PC-9 (cell line): ENCODE measurements at regions not wholly inside any gene's neighbourhood (a gene's known extent, or its start where the extent isn't known, plus 50 kb on each side); places are given as distances from the start of the nearest gene placed in this dataset.

Experiments used
- BruUV-seq: library from RNA; stranded (reverse); fragments of 400-500 nt; replicated peaks from 2 replicates; lab custom pipeline; 2021; lab: Mats Ljungman, UMichigan
- CTCF ChIA-PET: fragments of 300-600 bp; sonication (Branson Sonifier 250); formaldehyde crosslinking; loops from one replicate; lab custom pipeline; 2022; ENCODE audit warnings: antibody characterized with exemption; lab: Charles Lee
- POLR2A ChIA-PET: fragments of 300-600 bp; sonication (Branson Sonifier 250); formaldehyde crosslinking; loops from one replicate; lab custom pipeline; 2022; ENCODE audit warnings: antibody characterized with exemption; ENCODE audit not compliant: unreplicated experiment; lab: Charles Lee
- DNase-seq, 2 experiments: peaks; one replicate each; pipeline versions ENCODE4 v3.0.0 to v3.0.0-alpha.2; 2015 to 2022; ENCODE audit warnings: mixed read lengths in 1 of 2
- H2AFZ ChIP-seq: fragments of 200-600 bp; sonication (generic); 2 replicates; pipeline ENCODE4 v1.8.1; 2017; ENCODE audit warnings: antibody characterized with exemption
- H3F3A ChIP-seq: fragments of 200-600 bp; sonication (generic); 2 replicates; pipeline ENCODE4 v1.8.1; 2017; ENCODE audit warnings: antibody characterized with exemption, mild to moderate bottlenecking, low read depth; ENCODE audit not compliant: insufficient read depth
- H3K27ac ChIP-seq: fragments of 200-600 bp; sonication (generic); 2 replicates; pipeline ENCODE4 v1.6.1; 2016; ENCODE audit warnings: mixed run types
- H3K27me3 ChIP-seq: fragments of 200-600 bp; sonication (generic); 2 replicates; pipeline ENCODE4 v1.6.1; 2016; ENCODE audit warnings: low read depth, mixed run types; ENCODE audit not compliant: insufficient read depth
- H3K36me3 ChIP-seq: fragments of 200-600 bp; sonication (generic); 2 replicates; pipeline ENCODE4 v1.6.1; 2016; ENCODE audit warnings: low read depth, mixed run types
- H3K4me1 ChIP-seq: fragments of 200-600 bp; sonication (generic); replicated peaks from 2 replicates; pipeline ENCODE4 v1.6.1; 2016; ENCODE audit warnings: mixed run types; ENCODE audit not compliant: insufficient read depth
- H3K4me2 ChIP-seq: fragments of 200-600 bp; sonication (generic); 2 replicates; pipeline ENCODE4 v1.6.1; 2017; ENCODE audit warnings: mixed run types
- H3K4me3 ChIP-seq: fragments of 200-600 bp; sonication (generic); 2 replicates; pipeline ENCODE4 v1.6.1; 2016; ENCODE audit warnings: mixed run types
- H3K79me2 ChIP-seq: fragments of 200-600 bp; sonication (generic); 2 replicates; pipeline ENCODE4 v1.6.1; 2017; ENCODE audit warnings: low read depth, mixed run types
- H3K9me2 ChIP-seq: fragments of 200-600 bp; sonication (generic); 2 replicates; pipeline ENCODE4 v1.8.1; 2017; ENCODE audit warnings: mild to moderate bottlenecking; ENCODE audit not compliant: insufficient read depth
- H3K9me3 ChIP-seq: fragments of 200-600 bp; sonication (generic); 2 replicates; pipeline ENCODE4 v1.8.1; 2016; ENCODE audit warnings: low read depth; ENCODE audit not compliant: insufficient read depth
- H4K20me1 ChIP-seq: fragments of 200-600 bp; sonication (generic); 2 replicates; pipeline ENCODE4 v1.8.1; 2017; ENCODE audit not compliant: insufficient read depth
- CTCF ChIP-seq: fragments of 200-600 bp; sonication (generic); conservative IDR thresholded peaks from 2 replicates; pipeline ENCODE4 v1.6.1; 2017; ENCODE audit warnings: mixed run types, antibody characterized with exemption, mild to moderate bottlenecking, moderate library complexity
- EZH2 ChIP-seq: fragments of 200-600 bp; sonication (generic); IDR thresholded peaks from 2 replicates; pipeline ENCODE4 v1.8.0; 2017; ENCODE audit warnings: antibody characterized with exemption, low read depth
- intact Hi-C: fragments of 100-400 bp; cut with micrococcal nuclease; formaldehyde crosslinking; loops from one replicate; pipeline ENCODE4 v1.10.0; 2022; ENCODE audit not compliant: unreplicated experiment

- intact Hi-C loops: no loop called here
- H3K4me1 ChIP-seq: no peaks in the 10 kb centered on the region
Observed at GRCh38 chr5:30880514-30880913, 313.0 kb upstream of the CDH6 start.

GRCh38 chr5:30879887-30880286 is 313.6 kb upstream of the CDH6 start:
- H3K27ac ChIP-seq: no peak overlapping the region
- TF ChIP-seq EZH2 (no peak), CTCF (no peak)
- DNase-seq: peak in 1 of 2 experiments; percentile 1
- H3K79me2 ChIP-seq: no peaks in the 10 kb centered on the region
- no peaks in the 10 kb centered on the region for H3F3A ChIP-seq
- ChIA-PET POLR2A (no interaction called here), CTCF (no interaction called here)
- no TSS peak for BruUV-seq
- H3K4me3 ChIP-seq: no peak overlapping the region
- no peaks in the 10 kb centered on the region; the same call in 1 of the 2 replicates for H3K9me2 ChIP-seq
- H3K9me3 ChIP-seq: no peaks in the 10 kb centered on the region
- H4K20me1 ChIP-seq: no peaks in the 10 kb centered on the region
- no peaks in the 10 kb centered on the region for H3K27me3 ChIP-seq
- H3K4me1 ChIP-seq: no peaks in the 10 kb centered on the region
- intact Hi-C loops: no loop called here
- H3K36me3 ChIP-seq: no peaks in the 10 kb centered on the region
- no peak overlapping the region for H2AFZ ChIP-seq
- H3K4me2 ChIP-seq: no peak overlapping the region

More at GRCh38 chr5:30880514-30880913, 313.0 kb upstream of the CDH6 start:
- H4K20me1 ChIP-seq: no peaks in the 10 kb centered on the region
- no peaks in the 10 kb centered on the region; the same call in 1 of the 2 replicates for H3K9me2 ChIP-seq
- POLR2A ChIA-PET: no interaction called here
- H3K9me3 ChIP-seq: no peaks in the 10 kb centered on the region
- TF ChIP-seq CTCF (no peak), EZH2 (no peak)
- H3K27me3 ChIP-seq: no peaks in the 10 kb centered on the region
- H2AFZ ChIP-seq: no peak overlapping the region
- CTCF ChIA-PET: no interaction called here
- no peak overlapping the region for H3K4me3 ChIP-seq
- no peak overlapping the region for H3K27ac ChIP-seq
- H3F3A ChIP-seq: no peaks in the 10 kb centered on the region
- no peaks in the 10 kb centered on the region for H3K79me2 ChIP-seq
- DNase-seq: no peak
- no peaks in the 10 kb centered on the region for H3K36me3 ChIP-seq
- BruUV-seq: no TSS peak
- no peak overlapping the region for H3K4me2 ChIP-seq

DNA sequence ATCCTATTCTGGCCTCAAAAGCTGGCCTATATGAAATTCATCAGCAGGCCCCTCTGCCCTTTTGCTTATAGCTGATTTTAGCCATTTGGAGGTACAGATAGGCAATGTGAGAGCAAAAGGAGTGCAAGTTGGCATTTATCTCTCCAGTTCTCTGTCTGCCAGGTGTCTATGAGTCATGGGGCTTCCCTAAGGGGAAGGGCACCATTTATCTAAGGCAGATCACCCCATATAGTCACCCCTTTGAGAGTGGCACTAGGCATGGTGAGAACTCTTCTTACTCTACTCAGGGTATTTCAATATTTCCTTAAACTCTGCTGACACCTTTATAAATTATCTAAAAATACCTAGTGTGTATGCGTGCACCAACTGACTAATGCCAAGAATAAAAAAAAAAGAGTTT is 314.7 kb upstream of the CDH6 start:
- Histone ChIP-seq H3K79me2 (no peaks in the 10 kb centered on the region), H3K27me3 (no peaks in the 10 kb centered on the region), H3K9me2 (no peaks in the 10 kb centered on the region; the same call in 1 of the 2 replicates), H3K4me2 (no peak overlapping the region), H3K9me3 (no peaks in the 10 kb centered on the region), H2AFZ (no peak overlapping the region), H3F3A (no peaks in the 10 kb centered on the region), H3K36me3 (no peaks in the 10 kb centered on the region), H3K4me1 (no peaks in the 10 kb centered on the region), H3K27ac (no peak overlapping the region), H4K20me1 (no peaks in the 10 kb centered on the region), H3K4me3 (no peak overlapping the region)
- no TSS peak for BruUV-seq
- TF ChIP-seq CTCF (no peak), EZH2 (no peak)
- CTCF ChIA-PET: no interaction called here
- intact Hi-C loops: no loop called here
- peak in 1 of 2 experiments; percentile 32 for DNase-seq
- POLR2A ChIA-PET: no interaction called here
